ENCODE measurements at regions not wholly inside any gene's neighbourhood (a gene's known extent, or its start where the extent isn't known, plus 50 kb on each side); places are given as distances from the start of the nearest gene placed in this dataset.

DNA sequence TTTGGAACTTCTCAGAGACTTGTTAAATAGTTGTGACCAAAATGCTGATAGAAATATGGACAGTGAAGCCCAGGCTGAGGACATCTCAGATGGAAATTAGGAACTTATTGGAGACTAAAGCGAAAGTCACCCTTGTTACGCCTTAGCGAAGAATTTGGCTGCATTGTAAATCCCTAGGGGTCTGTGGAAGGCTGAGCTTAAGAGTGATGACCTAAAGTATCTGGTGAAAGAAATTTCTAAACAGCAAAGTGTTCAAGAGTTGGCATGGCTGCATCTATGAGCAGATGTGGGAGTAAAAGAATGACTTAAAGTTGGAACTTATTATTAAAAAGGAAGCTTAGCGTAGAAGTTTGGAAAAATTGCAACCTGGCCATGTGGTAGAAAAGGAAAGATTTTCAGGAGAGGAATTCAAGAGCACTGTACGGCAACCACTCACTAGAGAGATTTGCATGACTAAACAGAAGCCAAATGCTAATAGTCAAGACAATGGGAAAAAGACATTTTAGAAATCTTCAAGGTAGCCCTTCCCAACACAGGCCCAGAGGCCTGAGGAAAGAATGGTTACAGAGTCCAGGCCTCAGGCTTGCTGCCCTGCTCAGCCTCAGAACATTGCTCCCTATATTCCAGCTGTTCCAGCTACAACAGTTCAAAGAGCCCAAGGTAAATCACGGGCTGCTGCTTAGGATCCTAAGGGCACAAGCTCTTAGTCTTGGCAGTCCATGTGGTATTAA, 61.6 kb upstream of the TNFRSF21 start:
- TF ChIP-seq ZBTB7A (IDR thresholded peaks at IDR 0.05; ENCODE audit: low read depth) (no peak), EP300 (IDR thresholded peaks at IDR 0.05; ENCODE audit: borderline replicate concordance) (no peak), FOXM1 (IDR thresholded peaks at IDR 0.05; ENCODE audit: borderline replicate concordance, low read depth) (no peak), REST (IDR thresholded peaks at IDR 0.05; ENCODE audit: low read depth) (no peak), RAD21 (IDR thresholded peaks at IDR 0.05; ENCODE audit: low read depth) (no peak), YY1 (IDR thresholded peaks at IDR 0.05; ENCODE audit: low read depth) (no peak), TEAD4 (IDR thresholded peaks at IDR 0.05) (no peak), USF1 (IDR thresholded peaks at IDR 0.05) (no peak), TCF12 (IDR thresholded peaks at IDR 0.05; ENCODE audit: low read depth) (no peak), CREB1 (IDR thresholded peaks at IDR 0.05; ENCODE audit: low read depth) (no peak), EGR1 (IDR thresholded peaks at IDR 0.05) (no peak), TAF1 (IDR thresholded peaks at IDR 0.05; ENCODE audit: low read depth) (no peak), CEBPB (IDR thresholded peaks at IDR 0.05) (no peak), NFIC (IDR thresholded peaks at IDR 0.05) (no peak)
- TF ChIP-seq, protein P1, sequence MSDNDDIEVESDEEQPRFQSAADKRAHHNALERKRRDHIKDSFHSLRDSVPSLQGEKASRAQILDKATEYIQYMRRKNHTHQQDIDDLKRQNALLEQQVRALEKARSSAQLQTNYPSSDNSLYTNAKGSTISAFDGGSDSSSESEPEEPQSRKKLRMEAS (IDR thresholded peaks at IDR 0.05) = no peak

- TF ChIP-seq CEBPB (IDR thresholded peaks at IDR 0.05) (no peak), EP300 (IDR thresholded peaks at IDR 0.05; ENCODE audit: borderline replicate concordance) (no peak), RAD21 (IDR thresholded peaks at IDR 0.05; ENCODE audit: low read depth) (no peak), YY1 (IDR thresholded peaks at IDR 0.05; ENCODE audit: low read depth) (no peak), TEAD4 (IDR thresholded peaks at IDR 0.05) (no peak), FOXM1 (IDR thresholded peaks at IDR 0.05; ENCODE audit: borderline replicate concordance, low read depth) (no peak), TAF1 (IDR thresholded peaks at IDR 0.05; ENCODE audit: low read depth) (no peak), TCF12 (IDR thresholded peaks at IDR 0.05; ENCODE audit: low read depth) (no peak), EGR1 (IDR thresholded peaks at IDR 0.05) (no peak), CREB1 (IDR thresholded peaks at IDR 0.05; ENCODE audit: low read depth) (no peak), NFIC (IDR thresholded peaks at IDR 0.05) (no peak), USF1 (IDR thresholded peaks at IDR 0.05) (no peak), ZBTB7A (IDR thresholded peaks at IDR 0.05; ENCODE audit: low read depth) (no peak), REST (IDR thresholded peaks at IDR 0.05; ENCODE audit: low read depth) (no peak)
- TF ChIP-seq, protein P1 (IDR thresholded peaks at IDR 0.05) = no peak
Measured at GRCh38 chr6:47371870-47372255, 62.2 kb upstream of the TNFRSF21 start.

- no peak for TF ChIP-seq REST (IDR thresholded peaks at IDR 0.05; ENCODE audit: low read depth)
Measured at GRCh38 chr6:47372318-47372717, 62.6 kb upstream of the TNFRSF21 start.

GRCh38 chr6:47375426-47375825, 65.7 kb upstream of the TNFRSF21 start:
- TF ChIP-seq FOXM1 (IDR thresholded peaks at IDR 0.05; ENCODE audit: borderline replicate concordance, low read depth) = no peak
- TF ChIP-seq TCF12 (IDR thresholded peaks at IDR 0.05; ENCODE audit: low read depth) = no peak
- TF ChIP-seq, protein P1 (IDR thresholded peaks at IDR 0.05) = no peak
- TF ChIP-seq EP300 (IDR thresholded peaks at IDR 0.05; ENCODE audit: borderline replicate concordance) = no peak
- TF ChIP-seq YY1 (IDR thresholded peaks at IDR 0.05; ENCODE audit: low read depth) = no peak
- TF ChIP-seq RAD21 (IDR thresholded peaks at IDR 0.05; ENCODE audit: low read depth) = no peak
- no peak for TF ChIP-seq CREB1 (IDR thresholded peaks at IDR 0.05; ENCODE audit: low read depth)
- TF ChIP-seq ZBTB7A (IDR thresholded peaks at IDR 0.05; ENCODE audit: low read depth) = no peak
- TF ChIP-seq REST (IDR thresholded peaks at IDR 0.05; ENCODE audit: low read depth) = no peak
- no peak for TF ChIP-seq EGR1 (IDR thresholded peaks at IDR 0.05)
- TF ChIP-seq TAF1 (IDR thresholded peaks at IDR 0.05; ENCODE audit: low read depth) = no peak
- TF ChIP-seq USF1 (IDR thresholded peaks at IDR 0.05) = no peak
- no peak for TF ChIP-seq CEBPB (IDR thresholded peaks at IDR 0.05)
- TF ChIP-seq TEAD4 (IDR thresholded peaks at IDR 0.05) = no peak
- TF ChIP-seq NFIC (IDR thresholded peaks at IDR 0.05) = no peak
